Gastroesophageal sphincter (tissue), 4 donors: ENCODE measurements at regions not wholly inside any gene's neighbourhood (a gene's known extent, or its start where the extent isn't known, plus 50 kb on each side); places are given as distances from the start of the nearest gene placed in this dataset.

Experiments used
- ATAC-seq: fragments of 150-250 bp; one replicate; pipeline ENCODE4 v1.9.1; 2016; ENCODE audit warnings: mild to moderate bottlenecking, moderate library complexity
- H3K27ac ChIP-seq, 4 donors: fragments of 200-600 bp; sonication (generic) in 3 of 4; 1 replicate in 3 of 4; 2 replicates in 1 of 4; pipeline ENCODE4 v1.5.1; 2016 to 2019
- H3K27me3 ChIP-seq: fragments of 200-600 bp; sonication (generic); one replicate; pipeline ENCODE4 v1.5.1; 2019
- H3K36me3 ChIP-seq, 2 donors: fragments of 200-600 bp; sonication (generic); one replicate each; pipeline ENCODE4 v1.5.1; 2019; ENCODE audit warnings: control low read depth in 1 of 2
- H3K4me1 ChIP-seq, 3 donors: fragments of 200-600 bp; sonication (generic); 1 replicate in 2 of 3; 2 replicates in 1 of 3; pipeline ENCODE4 v1.5.1; 2016 to 2019; ENCODE audit warnings: control low read depth in 2 of 3
- H3K4me3 ChIP-seq, 2 donors: fragments of 200-600 bp; sonication (generic); one replicate each; pipeline ENCODE4 v1.5.1; 2019; ENCODE audit warnings: mild to moderate bottlenecking in 1 of 2, moderate library complexity in 1 of 2
- H3K9me3 ChIP-seq, 3 donors: fragments of 200-600 bp; sonication (generic); one replicate each; pipeline ENCODE4 v1.5.1; 2017 to 2019; ENCODE audit warnings: control low read depth in 2 of 3
- EP300 ChIP-seq: sonication (generic); formaldehyde crosslinking; IDR thresholded peaks from one replicate; pipeline ENCODE4 v1.6.1; 2017; ENCODE audit warnings: antibody characterized with exemption, mild to moderate bottlenecking
- POLR2A ChIP-seq, 2 donors: fragments of 450-650 bp; IDR thresholded peaks; one replicate each; pipeline ENCODE4 v1.6.1; 2017; ENCODE audit warnings: antibody characterized with exemption in 2 of 2, mild to moderate bottlenecking in 2 of 2, moderate library complexity in 1 of 2
- POLR2AphosphoS5 ChIP-seq: sonication (generic); formaldehyde crosslinking; IDR thresholded peaks from one replicate; pipeline ENCODE4 v1.6.1; 2017; ENCODE audit warnings: antibody characterized with exemption
- WGBS, 2 donors: methylation state at CpG; one replicate each; pipeline ENCODE4 v1.1.5; 2018; ENCODE audit warnings: low coverage in 1 of 2; 5-methylcytosine and 5-hydroxymethylcytosine counted together
- TF ChIP-seq, protein P1 (sequence below), 4 experiments: fragments of 200-600 bp in 2 of 4; fragments of 450-650 bp in 2 of 4; sonication (generic) in 1 of 4; IDR thresholded peaks; one replicate each; pipeline ENCODE4 v1.5.1; 2017 to 2019; ENCODE audit warnings: antibody characterized with exemption in 4 of 4, mild to moderate bottlenecking in 2 of 4, moderate library complexity in 2 of 4

DNA sequence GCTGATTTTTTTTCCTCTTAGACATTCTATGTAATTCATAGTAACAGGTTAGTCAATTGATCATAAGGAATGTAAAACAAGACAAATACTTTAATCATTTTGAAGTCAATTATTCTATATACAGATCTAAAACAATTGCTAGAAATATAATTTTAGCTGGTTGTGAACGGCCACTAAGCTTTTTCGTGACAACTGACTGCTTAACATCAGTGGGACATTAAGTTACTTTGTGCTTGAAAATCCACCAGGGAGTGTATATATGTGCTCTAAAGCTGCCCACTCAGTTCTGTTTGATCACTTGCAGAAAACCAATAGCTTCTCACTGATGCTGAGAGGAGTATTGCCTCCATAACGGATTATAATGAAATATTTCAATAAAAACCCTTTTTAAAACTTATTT, 370.2 kb upstream of the CCNH start:
- Histone ChIP-seq H3K9me3 (no peaks in the 10 kb centered on the region), H3K27me3 (peaks cover 45% of the 10 kb centered on the region), H3K4me3 (no peak overlapping the region), H3K36me3 (no peaks in the 10 kb centered on the region), H3K4me1 (peaks cover 0 to 3% (median 0%) of the 10 kb centered on the region in 3 donors), H3K27ac (no peak overlapping the region)
- ATAC-seq: no peak
- no peak for TF ChIP-seq POLR2AphosphoS5
- no peak for TF ChIP-seq EP300
- TF ChIP-seq, protein P1, sequence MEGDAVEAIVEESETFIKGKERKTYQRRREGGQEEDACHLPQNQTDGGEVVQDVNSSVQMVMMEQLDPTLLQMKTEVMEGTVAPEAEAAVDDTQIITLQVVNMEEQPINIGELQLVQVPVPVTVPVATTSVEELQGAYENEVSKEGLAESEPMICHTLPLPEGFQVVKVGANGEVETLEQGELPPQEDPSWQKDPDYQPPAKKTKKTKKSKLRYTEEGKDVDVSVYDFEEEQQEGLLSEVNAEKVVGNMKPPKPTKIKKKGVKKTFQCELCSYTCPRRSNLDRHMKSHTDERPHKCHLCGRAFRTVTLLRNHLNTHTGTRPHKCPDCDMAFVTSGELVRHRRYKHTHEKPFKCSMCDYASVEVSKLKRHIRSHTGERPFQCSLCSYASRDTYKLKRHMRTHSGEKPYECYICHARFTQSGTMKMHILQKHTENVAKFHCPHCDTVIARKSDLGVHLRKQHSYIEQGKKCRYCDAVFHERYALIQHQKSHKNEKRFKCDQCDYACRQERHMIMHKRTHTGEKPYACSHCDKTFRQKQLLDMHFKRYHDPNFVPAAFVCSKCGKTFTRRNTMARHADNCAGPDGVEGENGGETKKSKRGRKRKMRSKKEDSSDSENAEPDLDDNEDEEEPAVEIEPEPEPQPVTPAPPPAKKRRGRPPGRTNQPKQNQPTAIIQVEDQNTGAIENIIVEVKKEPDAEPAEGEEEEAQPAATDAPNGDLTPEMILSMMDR (IDR thresholded peaks at IDR 0.05): no peak
- 66 to 74% methylated on average over 3 of the region's 3 CpGs for WGBS, 2 donors

DNA sequence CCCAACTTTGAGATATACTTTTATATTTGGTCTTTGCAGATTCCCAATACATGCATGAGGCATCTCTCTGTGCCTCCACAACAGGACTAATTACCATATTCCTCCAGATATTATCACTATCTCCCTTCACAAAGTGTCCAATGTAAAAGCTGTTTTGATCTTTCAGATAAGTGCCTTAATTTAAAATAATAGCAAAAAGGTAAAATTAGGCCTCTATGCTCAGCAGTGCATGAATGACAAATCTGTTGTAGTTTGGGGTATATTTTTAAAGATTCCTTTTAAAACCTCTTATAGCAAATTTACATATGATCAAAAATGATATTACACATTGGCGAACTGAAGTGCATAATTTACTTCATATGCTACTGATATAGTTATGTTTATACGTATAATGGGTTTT, 369.2 kb upstream of the CCNH start:
- no peaks in the 10 kb centered on the region for H3K36me3 ChIP-seq
- peaks cover 0 to 3% (median 0%) of the 10 kb centered on the region in 3 donors for H3K4me1 ChIP-seq
- ATAC-seq: no peak
- H3K27me3 ChIP-seq: peaks cover 38% of the 10 kb centered on the region
- no peak overlapping the region for H3K27ac ChIP-seq
- no peak overlapping the region for H3K4me3 ChIP-seq
- H3K9me3 ChIP-seq: no peaks in the 10 kb centered on the region
- TF ChIP-seq EP300 (no peak), POLR2AphosphoS5 (no peak), POLR2A (IDR thresholded peaks at IDR 0.05) (no peak)
- TF ChIP-seq, protein P1 (IDR thresholded peaks at IDR 0.05): no peak
- WGBS, 2 donors: 90 to 95% methylated on average over 2 of the region's 2 CpGs

DNA sequence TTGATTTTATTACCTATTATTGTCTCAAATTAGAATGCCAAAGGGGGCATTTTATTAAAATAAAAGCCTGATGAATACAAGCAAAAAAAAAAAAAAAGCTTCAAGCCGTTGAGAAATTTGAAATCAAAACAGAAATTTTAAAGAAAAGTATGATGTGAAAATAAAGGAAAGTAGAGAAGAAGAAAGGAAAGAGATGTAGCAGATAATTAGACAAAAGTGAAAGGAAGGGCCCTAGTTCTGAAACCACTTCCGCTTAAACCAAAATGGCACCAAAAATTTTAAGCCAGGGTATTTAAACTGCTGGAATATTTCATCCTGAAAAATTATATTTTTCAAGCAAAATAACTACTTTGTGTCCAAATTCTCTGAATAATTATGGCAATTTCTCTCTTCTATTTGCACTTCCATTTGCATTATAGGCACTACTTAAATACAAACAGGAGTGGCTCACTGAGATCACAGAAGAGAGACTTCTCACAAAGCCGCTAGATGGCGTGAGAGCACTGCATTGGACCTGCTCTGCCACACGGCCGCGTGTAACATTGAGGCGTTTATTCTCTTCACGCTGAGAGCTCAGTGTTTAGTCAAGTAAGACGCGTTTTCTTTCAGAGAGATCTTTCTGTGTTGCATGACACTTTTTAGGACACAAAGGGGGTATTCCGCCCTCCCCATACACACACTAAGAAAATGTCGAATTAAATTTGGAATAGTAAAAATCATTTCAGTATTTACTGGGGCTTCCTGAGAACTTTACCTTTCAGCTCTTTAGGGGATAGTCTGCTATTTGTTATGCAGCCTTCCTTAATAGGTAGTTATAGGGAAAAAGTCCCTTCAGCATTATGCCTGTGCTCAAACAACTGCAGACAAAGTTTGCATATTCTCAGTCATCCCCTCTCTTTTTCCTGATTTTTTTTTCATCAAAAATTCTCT, 368.4 kb upstream of the CCNH start:
- no peak overlapping the region for H3K27ac ChIP-seq
- 13% methylated on average over 13 of the region's 13 CpGs for WGBS, 2 donors
- peak; percentile 91 for ATAC-seq
- no peak overlapping the region for H3K4me3 ChIP-seq
- TF ChIP-seq POLR2AphosphoS5 (no peak), POLR2A (IDR thresholded peaks at IDR 0.05) (no peak), EP300 (no peak)
- TF ChIP-seq, protein P1 (IDR thresholded peaks at IDR 0.05): peak; percentile 75 to 91 (median 78)
- H3K9me3 ChIP-seq: no peaks in the 10 kb centered on the region
- no peaks in the 10 kb centered on the region for H3K36me3 ChIP-seq
- peaks cover 35% of the 10 kb centered on the region for H3K27me3 ChIP-seq
- peaks cover 0 to 3% (median 0%) of the 10 kb centered on the region in 3 donors for H3K4me1 ChIP-seq

GRCh38 chr5:87778876-87779275, 366.1 kb upstream of the CCNH start:
- H3K36me3 ChIP-seq: no peaks in the 10 kb centered on the region
- TF ChIP-seq POLR2A (IDR thresholded peaks at IDR 0.05) (no peak), EP300 (no peak), POLR2AphosphoS5 (no peak)
- TF ChIP-seq, protein P1 (IDR thresholded peaks at IDR 0.05): no peak
- peaks cover 35% of the 10 kb centered on the region for H3K27me3 ChIP-seq
- ATAC-seq: no peak
- WGBS, 2 donors: 83 to 86% methylated on average over 1 of the region's 1 CpG
- H3K27ac ChIP-seq: no peak overlapping the region
- H3K4me1 ChIP-seq: peaks cover 0 to 3% (median 0%) of the 10 kb centered on the region in 3 donors
- H3K4me3 ChIP-seq: no peak overlapping the region
- H3K9me3 ChIP-seq: no peaks in the 10 kb centered on the region

GRCh38 chr5:87777877-87778276, 365.1 kb upstream of the CCNH start:
- Histone ChIP-seq H3K27me3 (peaks cover 35% of the 10 kb centered on the region), H3K4me3 (no peak overlapping the region), H3K36me3 (no peaks in the 10 kb centered on the region), H3K9me3 (no peaks in the 10 kb centered on the region), H3K4me1 (peaks cover 0 to 3% (median 0%) of the 10 kb centered on the region in 3 donors), H3K27ac (no peak overlapping the region)
- 60 to 85% methylated on average over 1 of the region's 1 CpG for WGBS, 2 donors
- TF ChIP-seq EP300 (no peak), POLR2A (IDR thresholded peaks at IDR 0.05) (no peak), POLR2AphosphoS5 (no peak)
- TF ChIP-seq, protein P1 (IDR thresholded peaks at IDR 0.05): no peak
- ATAC-seq: no peak
